GM13976 (cell line): ENCODE measurements at regions not wholly inside any gene's neighbourhood (a gene's known extent, or its start where the extent isn't known, plus 50 kb on each side); places are given as distances from the start of the nearest gene placed in this dataset.
A peak's percentile ranks its signal among the peaks of the same experiment; 100 is the strongest.

Source experiments
- DNase-seq: peaks from one replicate; pipeline ENCODE4 v3.0.0; 2012; ENCODE audit warnings: low spot score
- CTCF ChIP-seq: IDR thresholded peaks from 2 replicates; pipeline ENCODE4 v1.5.1; 2012; ENCODE audit warnings: borderline replicate concordance, mild to moderate bottlenecking; ENCODE audit not compliant: insufficient read depth; ENCODE audit errors: extremely low read depth, missing control alignments, control extremely low read depth
- in situ Hi-C: fragments of 300-500 bp; cut with MboI; formaldehyde crosslinking; loops from one replicate; pipeline ENCODE4 v1.12.0; 2022; ENCODE audit warnings: low sequenced_read_pairs, mixed read lengths, inconsistent platforms; ENCODE audit not compliant: unreplicated experiment

- in situ Hi-C loops: loop anchor here (25.0 kb wide), 3 partner anchors 230 to 530 kb away; partner anchors contain the start of gene AFAP1L1
- TF ChIP-seq CTCF: no peak
- DNase-seq: no peak
Observed at GRCh38 chr5:148732692-148733091, 78.4 kb upstream of the HTR4 start.

GRCh38 chr5:148733601-148734438, 79.5 kb upstream of the HTR4 start:
- in situ Hi-C loops: loop anchor here (25.0 kb wide), 3 partner anchors 228 to 528 kb away; partner anchors contain the start of gene AFAP1L1
- TF ChIP-seq CTCF: peak; percentile 49
- DNase-seq: no peak

- in situ Hi-C loops: loop anchor here (25.0 kb wide), 3 partner anchors 228 to 528 kb away; partner anchors contain the start of gene AFAP1L1
- TF ChIP-seq CTCF: no peak
- no peak for DNase-seq
Observed at GRCh38 chr5:148734518-148734917, 80.2 kb upstream of the HTR4 start.

- TF ChIP-seq CTCF: no peak
- in situ Hi-C loops: loop anchor here (25.0 kb wide), 3 partner anchors 227 to 527 kb away; partner anchors contain the start of gene AFAP1L1
- DNase-seq: no peak
Observed at GRCh38 chr5:148735301-148735835, 81.0 kb upstream of the HTR4 start.

- no peak for DNase-seq
- in situ Hi-C loops: loop anchor here (25.0 kb wide), 3 partner anchors 223 to 523 kb away; partner anchors contain the start of gene AFAP1L1
- no peak for TF ChIP-seq CTCF
Observed at GRCh38 chr5:148739023-148739422, 84.7 kb upstream of the HTR4 start.

- no peak for TF ChIP-seq CTCF
- no peak for DNase-seq
- in situ Hi-C loops: loop anchor here (25.0 kb wide), 3 partner anchors 223 to 523 kb away; partner anchors contain the start of gene AFAP1L1
Observed at GRCh38 chr5:148739524-148739923, 85.2 kb upstream of the HTR4 start.
